OCI-LY7 (cell line): ENCODE measurements at regions not wholly inside any gene's neighbourhood (a gene's known extent, or its start where the extent isn't known, plus 50 kb on each side); places are given as distances from the start of the nearest gene placed in this dataset.

Experiments used
- BruUV-seq: library from RNA; stranded (reverse); fragments of 400-500 nt; replicated peaks from 2 replicates; lab custom pipeline; 2021; lab: Mats Ljungman, UMichigan
- CTCF ChIA-PET: fragments of 300-600 bp; sonication (Branson Sonifier 250); formaldehyde crosslinking; loops from one replicate; lab custom pipeline; 2022; ENCODE audit warnings: antibody characterized with exemption; ENCODE audit not compliant: unreplicated experiment; lab: Charles Lee
- POLR2A ChIA-PET: fragments of 300-600 bp; sonication (Branson Sonifier 250); formaldehyde crosslinking; loops from one replicate; lab custom pipeline; 2022; ENCODE audit warnings: antibody characterized with exemption; lab: Charles Lee
- DNase-seq: peaks from one replicate; pipeline ENCODE4 v3.0.0-alpha.2; 2015; ENCODE audit warnings: low spot score
- H2AFZ ChIP-seq: fragments of 200-600 bp; sonication (generic), shearing (Covaris generic); 2 replicates; pipeline ENCODE4 v1.6.1; 2014; ENCODE audit warnings: mild to moderate bottlenecking, antibody characterized with exemption, low read length, moderate library complexity
- H3K27ac ChIP-seq: fragments of 200-600 bp; sonication (generic); 2 replicates; pipeline ENCODE4 v1.5.1; 2014; ENCODE audit warnings: mixed run types, low read depth, mild to moderate bottlenecking, moderate library complexity, low read length, inconsistent platforms; ENCODE audit not compliant: poor library complexity, severe bottlenecking
- H3K36me3 ChIP-seq: fragments of 200-600 bp; sonication (generic); 2 replicates; pipeline ENCODE4 v1.6.1; 2014; ENCODE audit warnings: mild to moderate bottlenecking, antibody characterized with exemption, low read length, moderate library complexity, mixed read lengths; ENCODE audit not compliant: insufficient read depth
- H3K4me1 ChIP-seq: fragments of 200-600 bp; sonication (generic); 2 replicates; pipeline ENCODE4 v1.5.1; 2014; ENCODE audit warnings: mild to moderate bottlenecking, low read length; ENCODE audit not compliant: insufficient read depth, poor library complexity, severe bottlenecking
- H3K4me2 ChIP-seq: fragments of 200-600 bp; sonication (generic); 2 replicates; pipeline ENCODE4 v1.6.1; 2014; ENCODE audit warnings: mild to moderate bottlenecking, low read length
- H3K4me3 ChIP-seq: fragments of 200-600 bp; sonication (generic); 2 replicates; pipeline ENCODE4 v1.5.1; 2014; ENCODE audit warnings: mild to moderate bottlenecking, low read depth, low read length; ENCODE audit not compliant: poor library complexity, severe bottlenecking
- H3K79me2 ChIP-seq: fragments of 200-600 bp; sonication (generic); 2 replicates; pipeline ENCODE4 v1.6.1; 2016; ENCODE audit warnings: low read depth, mild to moderate bottlenecking, low read length, moderate library complexity, mixed read lengths; ENCODE audit not compliant: insufficient read depth
- H3K9me2 ChIP-seq: fragments of 200-600 bp; sonication (generic); 2 replicates; pipeline ENCODE4 v1.6.1; 2016; ENCODE audit warnings: mild to moderate bottlenecking, low read length, mixed read lengths; ENCODE audit not compliant: insufficient read depth
- H3K9me3 ChIP-seq: fragments of 200-600 bp; sonication (generic); 2 replicates; pipeline ENCODE4 v1.6.1; 2014; ENCODE audit warnings: mild to moderate bottlenecking, mixed run types, low read length, mixed read lengths
- H4K20me1 ChIP-seq: fragments of 200-600 bp; sonication (generic); 2 replicates; pipeline ENCODE4 v1.6.1; 2014; ENCODE audit warnings: mild to moderate bottlenecking, antibody characterized with exemption, low read length, moderate library complexity, mixed read lengths; ENCODE audit not compliant: insufficient read depth
- EZH2phosphoT487 ChIP-seq: fragments of 200-600 bp; sonication (generic); IDR thresholded peaks from 2 replicates; pipeline ENCODE4 v1.6.1; 2018; ENCODE audit warnings: low read depth, borderline replicate concordance, mild to moderate bottlenecking, mixed run types, antibody characterized with exemption, low read length, moderate library complexity, mixed read lengths
- intact Hi-C: fragments of 100-400 bp; cut with micrococcal nuclease; formaldehyde crosslinking; loops from one replicate; pipeline ENCODE4 v1.10.0; 2022; ENCODE audit not compliant: unreplicated experiment
- TF ChIP-seq, protein P1 (sequence below): fragments of 200-600 bp; sonication (generic); conservative IDR thresholded peaks from 2 replicates; pipeline ENCODE4 v1.5.1; 2014; ENCODE audit warnings: mild to moderate bottlenecking, antibody characterized with exemption, low read length, moderate library complexity, mixed read lengths

DNA sequence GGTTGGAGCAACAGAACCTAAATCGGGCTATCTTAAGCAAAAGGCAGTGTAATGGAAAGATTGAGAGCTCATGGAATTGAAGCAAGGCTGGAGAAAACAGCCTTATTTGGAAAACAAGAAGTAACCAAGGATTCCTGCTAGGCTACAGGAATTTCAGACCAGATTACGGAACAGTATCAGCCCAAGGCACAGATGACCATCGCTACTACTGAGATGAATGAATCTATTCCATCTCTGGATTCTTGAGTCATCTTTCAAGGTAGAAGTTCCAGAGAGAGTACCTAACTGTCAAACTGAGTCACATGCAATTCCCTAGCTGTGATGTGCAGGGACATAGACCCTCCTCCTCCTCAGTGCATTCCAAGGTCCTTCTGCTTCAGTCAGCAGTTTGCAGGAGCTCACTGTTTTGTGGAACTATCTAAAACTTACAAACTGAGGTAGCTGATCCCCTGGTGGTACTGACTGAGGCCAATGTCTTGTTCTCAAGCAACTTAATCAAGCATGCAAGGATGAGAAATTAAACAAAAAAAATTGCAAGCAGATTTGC lies 62.0 kb upstream of the SMLR1 start:
- intact Hi-C loops: no loop called here
- Histone ChIP-seq H3K4me1 (no peaks in the 10 kb centered on the region), H3K4me2 (no peak overlapping the region), H2AFZ (no peak overlapping the region), H3K36me3 (no peaks in the 10 kb centered on the region), H3K4me3 (no peak overlapping the region), H3K9me3 (no peaks in the 10 kb centered on the region), H3K9me2 (no peaks in the 10 kb centered on the region), H3K79me2 (no peaks in the 10 kb centered on the region), H3K27ac (no peak overlapping the region), H4K20me1 (no peaks in the 10 kb centered on the region)
- DNase-seq: no peak
- TF ChIP-seq EZH2phosphoT487: no peak
- TF ChIP-seq, protein P1, sequence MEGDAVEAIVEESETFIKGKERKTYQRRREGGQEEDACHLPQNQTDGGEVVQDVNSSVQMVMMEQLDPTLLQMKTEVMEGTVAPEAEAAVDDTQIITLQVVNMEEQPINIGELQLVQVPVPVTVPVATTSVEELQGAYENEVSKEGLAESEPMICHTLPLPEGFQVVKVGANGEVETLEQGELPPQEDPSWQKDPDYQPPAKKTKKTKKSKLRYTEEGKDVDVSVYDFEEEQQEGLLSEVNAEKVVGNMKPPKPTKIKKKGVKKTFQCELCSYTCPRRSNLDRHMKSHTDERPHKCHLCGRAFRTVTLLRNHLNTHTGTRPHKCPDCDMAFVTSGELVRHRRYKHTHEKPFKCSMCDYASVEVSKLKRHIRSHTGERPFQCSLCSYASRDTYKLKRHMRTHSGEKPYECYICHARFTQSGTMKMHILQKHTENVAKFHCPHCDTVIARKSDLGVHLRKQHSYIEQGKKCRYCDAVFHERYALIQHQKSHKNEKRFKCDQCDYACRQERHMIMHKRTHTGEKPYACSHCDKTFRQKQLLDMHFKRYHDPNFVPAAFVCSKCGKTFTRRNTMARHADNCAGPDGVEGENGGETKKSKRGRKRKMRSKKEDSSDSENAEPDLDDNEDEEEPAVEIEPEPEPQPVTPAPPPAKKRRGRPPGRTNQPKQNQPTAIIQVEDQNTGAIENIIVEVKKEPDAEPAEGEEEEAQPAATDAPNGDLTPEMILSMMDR: no peak
- POLR2A ChIA-PET: interaction anchor here (0.6 to 1.2 kb wide), 2 partner anchors 7 to 1336 kb away, joined by 3 read pairs; no protein-coding TSS in a partner anchor
- CTCF ChIA-PET: no interaction called here
- BruUV-seq: no TSS peak

DNA sequence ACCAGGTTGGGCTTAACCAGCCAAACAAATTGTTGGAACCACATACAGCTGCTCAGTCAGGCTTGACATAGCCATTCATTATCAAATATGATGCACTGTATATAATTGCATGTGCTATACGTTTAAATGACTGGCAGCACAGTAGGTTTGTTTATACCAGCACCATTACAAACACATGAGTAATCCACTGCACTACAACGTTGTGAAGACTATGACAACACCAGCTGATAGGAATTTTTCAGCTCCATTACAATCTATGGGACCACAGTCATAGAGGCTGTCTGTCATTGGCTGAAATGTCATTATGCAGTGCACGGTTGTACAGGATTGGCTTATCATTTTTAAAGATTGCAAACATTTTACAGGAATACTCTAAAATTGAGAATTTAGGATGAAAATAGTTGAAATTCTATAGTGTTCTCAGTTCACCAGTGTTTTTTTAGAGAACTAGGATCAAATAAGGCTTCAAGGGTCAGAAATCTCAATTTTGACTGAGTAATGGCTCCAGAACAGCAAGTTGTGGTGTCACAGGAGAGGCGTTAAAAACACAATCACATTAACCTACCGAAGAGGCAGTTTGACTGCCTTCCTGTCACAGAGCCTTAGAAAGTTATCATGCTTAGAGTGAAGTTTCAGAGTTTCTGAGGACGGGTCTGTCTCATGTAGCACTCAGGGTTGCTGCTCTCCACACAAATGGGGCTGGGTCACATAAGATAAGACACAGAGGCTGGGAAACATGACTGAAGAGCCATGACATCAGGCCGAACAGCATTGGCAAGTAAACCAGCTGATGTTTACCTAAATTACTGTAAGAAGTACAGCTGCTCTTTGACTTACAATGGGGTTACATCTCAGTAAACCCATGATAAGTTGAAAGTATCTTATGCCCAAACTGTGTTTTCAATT lies 60.7 kb upstream of the SMLR1 start:
- Histone ChIP-seq H3K36me3 (no peaks in the 10 kb centered on the region), H3K4me3 (no peak overlapping the region), H3K4me1 (no peaks in the 10 kb centered on the region), H3K9me3 (no peaks in the 10 kb centered on the region), H2AFZ (no peak overlapping the region), H3K4me2 (no peak overlapping the region), H3K9me2 (no peaks in the 10 kb centered on the region), H3K27ac (no peak overlapping the region), H4K20me1 (no peaks in the 10 kb centered on the region), H3K79me2 (no peaks in the 10 kb centered on the region)
- ChIA-PET POLR2A (interaction anchor here (1.2 kb wide), 1 partner anchor 9 kb away, joined by 3 read pairs; no protein-coding TSS in a partner anchor), CTCF (no interaction called here)
- no TSS peak for BruUV-seq
- intact Hi-C loops: no loop called here
- no peak for DNase-seq
- no peak for TF ChIP-seq EZH2phosphoT487
- TF ChIP-seq, protein P1: no peak

DNA sequence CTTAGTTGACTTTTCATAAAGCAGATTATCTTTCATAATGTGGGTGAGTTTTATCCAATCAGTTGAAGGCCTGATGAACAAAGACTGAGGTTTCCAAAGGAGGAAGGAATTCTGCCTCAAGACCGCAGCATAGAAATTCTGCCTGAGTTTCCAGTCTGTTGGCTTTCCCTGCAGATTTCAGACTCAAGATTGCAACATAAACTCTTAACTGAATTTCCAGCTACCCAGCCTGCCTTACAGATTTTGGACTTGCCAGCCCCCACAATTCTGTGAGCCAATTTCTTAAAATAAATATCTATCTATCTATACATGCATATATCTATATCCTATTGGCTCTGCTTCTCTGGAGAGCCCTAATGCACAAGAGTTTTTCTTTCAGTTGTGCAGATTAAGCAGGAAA lies 57.3 kb upstream of the SMLR1 start:
- TF ChIP-seq, protein P1: no peak
- TF ChIP-seq EZH2phosphoT487: no peak
- no peaks in the 10 kb centered on the region for H4K20me1 ChIP-seq
- H3K27ac ChIP-seq: no peak overlapping the region
- POLR2A ChIA-PET: no interaction called here
- H3K4me2 ChIP-seq: no peak overlapping the region
- no peaks in the 10 kb centered on the region for H3K79me2 ChIP-seq
- no peak overlapping the region for H2AFZ ChIP-seq
- no peak for DNase-seq
- H3K9me3 ChIP-seq: no peaks in the 10 kb centered on the region
- H3K36me3 ChIP-seq: no peaks in the 10 kb centered on the region
- no peak overlapping the region for H3K4me3 ChIP-seq
- no peaks in the 10 kb centered on the region for H3K9me2 ChIP-seq
- BruUV-seq: no TSS peak
- H3K4me1 ChIP-seq: no peaks in the 10 kb centered on the region
- intact Hi-C loops: no loop called here
- CTCF ChIA-PET: no interaction called here
